ENCODE measurements at regions not wholly inside any gene's neighbourhood (a gene's known extent, or its start where the extent isn't known, plus 50 kb on each side); places are given as distances from the start of the nearest gene placed in this dataset.

DNA sequence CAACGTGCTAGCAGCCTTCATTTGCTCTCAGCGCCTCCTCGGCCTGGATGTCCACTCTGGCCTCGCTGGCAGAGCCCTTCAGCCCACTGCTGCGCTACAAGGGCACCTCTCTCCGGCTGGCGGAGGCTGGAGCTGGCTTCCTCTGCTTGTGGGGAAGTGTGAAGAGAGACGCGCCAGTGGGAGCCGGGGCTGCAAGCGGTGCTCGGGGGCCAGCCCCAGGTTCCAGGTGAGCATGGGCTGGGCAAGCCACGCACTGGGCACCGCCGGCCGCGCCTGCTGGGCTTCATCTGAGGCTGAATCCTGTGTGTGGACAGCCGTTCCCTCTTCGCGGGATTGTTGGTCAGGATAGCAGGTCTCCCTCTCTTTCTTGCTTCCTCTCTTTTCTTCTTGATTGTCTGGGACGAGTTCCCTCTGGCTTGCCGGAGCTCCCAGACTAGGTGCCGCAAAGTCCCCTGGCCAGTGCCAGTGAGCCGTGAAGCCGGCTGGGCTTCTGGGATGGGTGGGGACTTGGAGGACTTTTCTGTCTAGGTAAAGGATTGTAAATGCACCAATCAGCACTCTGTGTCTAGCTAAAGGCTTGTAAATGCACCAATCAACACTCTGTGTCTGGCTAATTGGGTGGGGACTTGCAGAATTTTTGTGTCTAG, 165.0 kb downstream of the HEPH start:
- Histone ChIP-seq H3K4me1 (ENCODE audit: low read length) (no peaks in the 10 kb centered on the region), H2AFZ (ENCODE audit: low read length) (no peak overlapping the region), H3F3A (ENCODE audit: insufficient read depth, low read length) (no peaks in the 10 kb centered on the region), H3K9ac (ENCODE audit: low read length) (no peak overlapping the region), H3K27me3 (replicated peaks; ENCODE audit: insufficient read depth, low read length) (no peaks in the 10 kb centered on the region), H3K79me2 (ENCODE audit: low read length) (no peaks in the 10 kb centered on the region), H4K20me1 (ENCODE audit: insufficient read depth, low read length) (no peaks in the 10 kb centered on the region), H3K4me2 (ENCODE audit: low read depth, low read length) (no peak overlapping the region), H3K27ac (ENCODE audit: low read length) (no peak overlapping the region), H3K36me3 (replicated peaks; ENCODE audit: insufficient read depth, low read length) (no peaks in the 10 kb centered on the region), H3K4me3 (ENCODE audit: low read length) (no peak overlapping the region), H3K9me3 (replicated peaks; ENCODE audit: insufficient read depth, low read length) (no peaks in the 10 kb centered on the region), H3K9me2 (replicated peaks; ENCODE audit: insufficient read depth, low read length) (no peaks in the 10 kb centered on the region)
- TF ChIP-seq EZH2 (optimal IDR thresholded peaks at IDR 0.05; ENCODE audit: low read depth, low read length) (no peak), EZH2phosphoT487 (IDR thresholded peaks at IDR 0.05; ENCODE audit: low read length) (no peak)
- TF ChIP-seq, protein P1, sequence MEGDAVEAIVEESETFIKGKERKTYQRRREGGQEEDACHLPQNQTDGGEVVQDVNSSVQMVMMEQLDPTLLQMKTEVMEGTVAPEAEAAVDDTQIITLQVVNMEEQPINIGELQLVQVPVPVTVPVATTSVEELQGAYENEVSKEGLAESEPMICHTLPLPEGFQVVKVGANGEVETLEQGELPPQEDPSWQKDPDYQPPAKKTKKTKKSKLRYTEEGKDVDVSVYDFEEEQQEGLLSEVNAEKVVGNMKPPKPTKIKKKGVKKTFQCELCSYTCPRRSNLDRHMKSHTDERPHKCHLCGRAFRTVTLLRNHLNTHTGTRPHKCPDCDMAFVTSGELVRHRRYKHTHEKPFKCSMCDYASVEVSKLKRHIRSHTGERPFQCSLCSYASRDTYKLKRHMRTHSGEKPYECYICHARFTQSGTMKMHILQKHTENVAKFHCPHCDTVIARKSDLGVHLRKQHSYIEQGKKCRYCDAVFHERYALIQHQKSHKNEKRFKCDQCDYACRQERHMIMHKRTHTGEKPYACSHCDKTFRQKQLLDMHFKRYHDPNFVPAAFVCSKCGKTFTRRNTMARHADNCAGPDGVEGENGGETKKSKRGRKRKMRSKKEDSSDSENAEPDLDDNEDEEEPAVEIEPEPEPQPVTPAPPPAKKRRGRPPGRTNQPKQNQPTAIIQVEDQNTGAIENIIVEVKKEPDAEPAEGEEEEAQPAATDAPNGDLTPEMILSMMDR (IDR thresholded peaks at IDR 0.05; ENCODE audit: low read length): no peak
- DNase-seq: no peak

DNA sequence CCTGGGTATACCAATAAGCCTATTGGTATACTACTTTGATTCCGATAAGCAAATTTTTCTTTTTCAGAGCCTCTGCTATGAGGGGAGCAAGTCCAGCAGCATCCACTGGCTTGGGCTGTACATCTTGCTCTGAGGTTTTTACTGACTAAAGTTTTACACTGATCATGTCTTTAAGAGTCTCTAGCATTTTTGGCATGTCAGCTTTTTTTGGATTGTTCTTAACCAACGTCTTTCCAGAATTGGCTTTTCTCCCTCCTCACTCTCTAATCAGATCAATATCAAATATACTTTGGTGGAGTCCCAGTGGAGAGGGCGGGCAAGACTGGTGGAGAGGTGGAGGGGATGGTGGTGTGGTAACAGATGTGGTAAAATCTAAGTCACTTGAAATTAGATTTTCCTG, 196.8 kb downstream of the HEPH start:
- H3K4me3 ChIP-seq (ENCODE audit: low read length): no peak overlapping the region
- no peaks in the 10 kb centered on the region for H4K20me1 ChIP-seq (ENCODE audit: insufficient read depth, low read length)
- H3K9ac ChIP-seq (ENCODE audit: low read length): no peak overlapping the region
- no peak for TF ChIP-seq EZH2 (optimal IDR thresholded peaks at IDR 0.05; ENCODE audit: low read depth, low read length)
- no peak for TF ChIP-seq EZH2phosphoT487 (IDR thresholded peaks at IDR 0.05; ENCODE audit: low read length)
- TF ChIP-seq, protein P1 (IDR thresholded peaks at IDR 0.05; ENCODE audit: low read length): no peak
- no peaks in the 10 kb centered on the region for H3K36me3 ChIP-seq (replicated peaks; ENCODE audit: insufficient read depth, low read length)
- no peaks in the 10 kb centered on the region for H3K4me1 ChIP-seq (ENCODE audit: low read length)
- no peaks in the 10 kb centered on the region for H3K9me2 ChIP-seq (replicated peaks; ENCODE audit: insufficient read depth, low read length)
- H3K4me2 ChIP-seq (ENCODE audit: low read depth, low read length): no peak overlapping the region
- no peaks in the 10 kb centered on the region for H3F3A ChIP-seq (ENCODE audit: insufficient read depth, low read length)
- no peaks in the 10 kb centered on the region for H3K79me2 ChIP-seq (ENCODE audit: low read length)
- no peak overlapping the region for H3K27ac ChIP-seq (ENCODE audit: low read length)
- no peaks in the 10 kb centered on the region for H3K9me3 ChIP-seq (replicated peaks; ENCODE audit: insufficient read depth, low read length)
- no peak overlapping the region for H2AFZ ChIP-seq (ENCODE audit: low read length)
- H3K27me3 ChIP-seq (replicated peaks; ENCODE audit: insufficient read depth, low read length): no peaks in the 10 kb centered on the region
- no peak for DNase-seq

DNA sequence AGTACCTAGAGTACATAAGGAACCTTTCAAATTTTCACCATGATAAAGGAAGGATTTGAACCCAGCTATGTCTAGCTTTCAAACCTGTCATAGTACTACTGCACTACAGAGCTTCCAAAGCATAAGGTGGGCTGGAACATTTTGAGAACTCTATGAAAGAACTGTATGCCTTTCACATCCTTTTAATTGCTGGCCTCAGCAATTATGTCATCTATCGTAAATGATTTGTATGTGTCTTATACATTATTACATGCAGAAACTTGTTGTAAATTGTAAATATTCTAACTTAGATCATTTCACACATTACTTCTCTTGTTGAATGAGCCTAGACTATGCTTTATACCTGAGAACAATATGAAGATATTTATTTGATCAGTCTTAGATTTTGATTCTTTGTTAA, 220.7 kb downstream of the HEPH start:
- Histone ChIP-seq H4K20me1 (ENCODE audit: insufficient read depth, low read length) (no peaks in the 10 kb centered on the region), H3K4me1 (ENCODE audit: low read length) (no peaks in the 10 kb centered on the region), H3K79me2 (ENCODE audit: low read length) (no peaks in the 10 kb centered on the region), H2AFZ (ENCODE audit: low read length) (no peak overlapping the region), H3F3A (ENCODE audit: insufficient read depth, low read length) (no peaks in the 10 kb centered on the region), H3K4me3 (ENCODE audit: low read length) (no peak overlapping the region), H3K9me2 (replicated peaks; ENCODE audit: insufficient read depth, low read length) (no peaks in the 10 kb centered on the region), H3K9ac (ENCODE audit: low read length) (no peak overlapping the region), H3K4me2 (ENCODE audit: low read depth, low read length) (no peak overlapping the region), H3K27me3 (replicated peaks; ENCODE audit: insufficient read depth, low read length) (no peaks in the 10 kb centered on the region), H3K36me3 (replicated peaks; ENCODE audit: insufficient read depth, low read length) (no peaks in the 10 kb centered on the region), H3K9me3 (replicated peaks; ENCODE audit: insufficient read depth, low read length) (no peaks in the 10 kb centered on the region), H3K27ac (ENCODE audit: low read length) (no peak overlapping the region)
- no peak for DNase-seq
- TF ChIP-seq EZH2phosphoT487 (IDR thresholded peaks at IDR 0.05; ENCODE audit: low read length): no peak
- TF ChIP-seq EZH2 (optimal IDR thresholded peaks at IDR 0.05; ENCODE audit: low read depth, low read length): no peak
- TF ChIP-seq, protein P1 (IDR thresholded peaks at IDR 0.05; ENCODE audit: low read length): no peak
